ENCODE measurements at regions not wholly inside any gene's neighbourhood (a gene's known extent, or its start where the extent isn't known, plus 50 kb on each side); places are given as distances from the start of the nearest gene placed in this dataset.
"Not testable (repeated sequence)": the region's sequence is repeated elsewhere in the genome, so short reads cannot be mapped to it uniquely, and the experiment has no call there.

DNA sequence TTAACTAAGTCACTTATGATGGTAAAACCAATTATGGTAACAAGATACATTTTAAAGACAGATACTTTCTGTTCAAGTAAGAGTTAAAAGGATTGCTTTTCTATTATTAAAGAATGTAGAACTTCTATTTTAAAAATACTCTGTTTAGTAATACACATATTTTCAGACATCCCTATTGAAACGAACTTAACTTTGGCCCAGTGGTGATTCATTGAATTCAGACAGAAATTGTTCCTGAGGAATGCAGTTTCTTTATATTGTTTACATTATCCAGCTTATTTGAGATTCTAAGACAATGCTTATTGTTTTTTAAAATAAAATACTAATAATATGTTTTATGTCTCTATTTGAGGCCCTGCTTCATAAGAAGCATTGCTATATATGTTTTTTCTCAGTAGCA is 816.4 kb downstream of the SEMA5A start:
- H3K27me3 Mint-ChIP-seq: no peaks in the 10 kb centered on the region
- ChIA-PET POLR2A (no interaction called here), CTCF (no interaction called here)
- H3K9me3 Mint-ChIP-seq: peaks cover 8% of the 10 kb centered on the region
- H3K27ac Mint-ChIP-seq: no peak overlapping the region
- DNase-seq: no peak
- H3K4me1 Mint-ChIP-seq: no peaks in the 10 kb centered on the region
- H3K36me3 Mint-ChIP-seq (ENCODE audit: low read depth): no peaks in the 10 kb centered on the region
- H3K4me3 Mint-ChIP-seq: no peak overlapping the region

DNA sequence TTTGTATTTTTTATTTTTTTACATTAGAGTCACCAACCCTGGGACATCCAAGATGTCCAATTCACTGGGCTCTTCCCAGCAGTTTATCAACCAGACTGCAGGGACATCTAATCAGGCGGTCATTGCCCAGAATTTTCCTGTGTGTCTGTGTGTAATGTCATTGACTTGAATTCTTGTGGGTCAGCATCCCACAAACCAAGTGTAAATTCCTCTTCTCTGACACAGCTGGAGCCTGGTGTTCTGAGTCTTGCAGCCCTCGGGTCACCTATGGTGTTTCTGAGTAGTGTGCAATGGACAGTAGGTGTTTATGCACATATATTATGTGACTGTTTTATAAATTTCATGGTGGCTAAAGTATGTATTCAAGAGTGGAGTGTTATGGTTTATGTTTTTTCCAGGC is 815.7 kb downstream of the SEMA5A start:
- POLR2A ChIA-PET: no interaction called here
- H3K27ac Mint-ChIP-seq: no peak overlapping the region
- DNase-seq: no peak
- H3K4me3 Mint-ChIP-seq: no peak overlapping the region
- CTCF ChIA-PET: no interaction called here
- H3K36me3 Mint-ChIP-seq (ENCODE audit: low read depth): no peaks in the 10 kb centered on the region
- no peaks in the 10 kb centered on the region for H3K4me1 Mint-ChIP-seq
- H3K27me3 Mint-ChIP-seq: no peaks in the 10 kb centered on the region
- peaks cover 8% of the 10 kb centered on the region for H3K9me3 Mint-ChIP-seq

DNA sequence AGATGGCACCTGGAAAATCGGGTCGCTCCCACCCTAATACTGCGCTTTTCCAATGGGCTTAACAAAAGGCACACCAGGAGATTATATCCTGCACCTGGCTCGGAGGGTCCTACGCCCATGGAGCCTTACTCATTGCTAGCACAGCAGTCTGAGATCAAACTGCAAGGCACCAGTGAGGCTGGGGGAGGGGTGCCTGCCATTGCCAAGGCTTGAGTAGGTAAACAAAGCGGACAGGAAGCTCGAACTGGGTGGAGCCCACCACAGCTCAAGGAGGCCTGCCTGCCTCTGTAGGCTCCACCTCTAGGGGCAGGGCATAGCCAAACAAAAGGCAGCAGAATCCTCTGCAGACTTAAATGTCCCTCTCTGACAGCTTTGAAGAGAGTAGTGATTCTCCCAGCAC is 814.8 kb downstream of the SEMA5A start:
- H3K4me1 Mint-ChIP-seq; H3K36me3 Mint-ChIP-seq (ENCODE audit: low read depth); H3K27ac Mint-ChIP-seq; H3K4me3 Mint-ChIP-seq; DNase-seq; CTCF ChIA-PET; H3K9me3 Mint-ChIP-seq; H3K27me3 Mint-ChIP-seq; POLR2A ChIA-PET: not testable (repeated sequence)

DNA sequence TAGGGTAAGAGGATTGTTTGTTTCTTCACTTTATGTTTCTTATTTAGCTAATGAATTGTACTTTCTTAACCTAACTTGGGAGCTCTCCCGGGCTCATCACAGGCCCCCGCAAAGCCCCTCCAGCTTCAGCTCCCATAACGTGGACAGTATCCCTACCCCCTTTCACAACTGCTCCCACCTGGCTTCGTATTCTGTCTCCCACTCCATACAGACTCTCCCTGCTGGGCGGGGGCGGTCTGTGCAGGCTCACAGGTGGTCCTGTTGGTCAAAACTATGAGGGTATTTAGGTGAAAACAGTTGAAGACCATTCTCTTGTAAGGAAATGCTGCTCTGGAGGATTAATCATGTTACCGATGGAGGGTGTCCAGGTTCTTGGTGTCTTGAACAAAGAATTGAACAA is 805.3 kb downstream of the SEMA5A start:
- Mint-ChIP-seq H3K9me3 (peaks cover 11% of the 10 kb centered on the region), H3K4me3 (no peak overlapping the region), H3K27ac (no peak overlapping the region), H3K27me3 (no peaks in the 10 kb centered on the region), H3K36me3 (ENCODE audit: low read depth) (no peaks in the 10 kb centered on the region), H3K4me1 (no peaks in the 10 kb centered on the region)
- CTCF ChIA-PET: no interaction called here
- POLR2A ChIA-PET: no interaction called here
- no peak for DNase-seq

DNA sequence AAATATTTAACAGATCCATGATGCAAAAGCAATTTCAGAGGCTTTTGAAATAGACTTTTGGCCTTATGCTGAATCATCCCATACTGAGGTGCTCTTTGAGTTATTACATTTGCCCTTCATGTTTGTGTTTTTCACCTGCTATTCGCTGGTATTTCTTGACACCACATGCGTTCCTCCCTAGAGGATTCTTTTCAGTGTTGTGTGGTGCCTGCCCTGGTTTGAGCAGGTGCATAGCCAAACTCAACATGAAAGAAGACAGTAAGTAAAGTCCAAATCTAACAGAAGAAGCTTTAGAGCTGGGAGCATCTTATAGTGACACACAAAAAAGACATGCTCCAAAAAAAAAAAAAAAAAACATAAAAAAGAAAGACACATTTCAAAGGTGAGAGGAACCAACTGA is 796.3 kb downstream of the SEMA5A start:
- H3K36me3 Mint-ChIP-seq (ENCODE audit: low read depth): no peaks in the 10 kb centered on the region
- ChIA-PET CTCF (no interaction called here), POLR2A (no interaction called here)
- H3K27me3 Mint-ChIP-seq: no peaks in the 10 kb centered on the region
- peaks cover 6% of the 10 kb centered on the region for H3K9me3 Mint-ChIP-seq
- no peaks in the 10 kb centered on the region for H3K4me1 Mint-ChIP-seq
- H3K27ac Mint-ChIP-seq: no peak overlapping the region
- no peak overlapping the region for H3K4me3 Mint-ChIP-seq
- DNase-seq: no peak

DNA sequence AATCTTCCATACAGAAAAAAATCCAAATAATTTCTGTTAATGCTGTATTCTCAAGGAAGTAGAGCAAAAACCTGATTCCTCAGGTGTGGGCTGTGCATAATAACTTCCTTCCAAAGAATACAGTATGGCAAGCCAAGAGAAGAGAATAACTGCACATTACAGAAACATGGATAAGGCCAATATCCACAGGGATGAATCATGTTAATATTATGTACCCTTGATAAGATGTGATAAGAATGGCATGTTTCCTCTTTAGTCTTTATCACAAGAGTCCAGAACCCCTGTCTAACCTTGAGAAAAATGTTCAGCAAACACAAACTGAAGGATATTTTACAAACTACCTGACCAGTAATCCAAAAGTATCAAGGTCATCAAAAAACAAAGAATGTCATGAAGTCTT is 795.8 kb downstream of the SEMA5A start:
- ChIA-PET CTCF (no interaction called here), POLR2A (no interaction called here)
- Mint-ChIP-seq H3K27ac (no peak overlapping the region), H3K36me3 (ENCODE audit: low read depth) (no peaks in the 10 kb centered on the region), H3K4me1 (no peaks in the 10 kb centered on the region), H3K4me3 (no peak overlapping the region), H3K27me3 (no peaks in the 10 kb centered on the region), H3K9me3 (peaks cover 8% of the 10 kb centered on the region)
- no peak for DNase-seq

DNA sequence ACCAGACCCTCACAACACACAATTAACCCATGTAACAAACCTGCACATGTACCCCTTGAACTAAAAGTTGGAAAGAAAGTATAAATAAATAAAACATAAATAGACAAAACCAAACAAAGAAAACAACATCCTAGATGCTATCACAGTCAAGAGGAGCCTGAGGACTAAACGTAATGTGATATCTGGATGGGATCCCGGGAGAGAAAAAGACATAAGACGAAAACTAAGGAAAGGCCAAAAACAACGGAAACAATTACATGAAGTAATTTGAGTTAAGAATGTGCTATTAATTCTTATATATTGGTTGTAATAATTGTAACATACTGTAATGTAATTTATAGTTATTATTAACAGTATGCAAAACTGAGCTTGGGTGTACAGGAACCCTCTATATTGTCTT is 793.9 kb downstream of the SEMA5A start:
- no peaks in the 10 kb centered on the region for H3K36me3 Mint-ChIP-seq (ENCODE audit: low read depth)
- no peaks in the 10 kb centered on the region for H3K4me1 Mint-ChIP-seq
- CTCF ChIA-PET: no interaction called here
- H3K4me3 Mint-ChIP-seq: no peak overlapping the region
- H3K27me3 Mint-ChIP-seq: no peaks in the 10 kb centered on the region
- peaks cover 8% of the 10 kb centered on the region for H3K9me3 Mint-ChIP-seq
- POLR2A ChIA-PET: no interaction called here
- no peak for DNase-seq
- H3K27ac Mint-ChIP-seq: no peak overlapping the region

DNA sequence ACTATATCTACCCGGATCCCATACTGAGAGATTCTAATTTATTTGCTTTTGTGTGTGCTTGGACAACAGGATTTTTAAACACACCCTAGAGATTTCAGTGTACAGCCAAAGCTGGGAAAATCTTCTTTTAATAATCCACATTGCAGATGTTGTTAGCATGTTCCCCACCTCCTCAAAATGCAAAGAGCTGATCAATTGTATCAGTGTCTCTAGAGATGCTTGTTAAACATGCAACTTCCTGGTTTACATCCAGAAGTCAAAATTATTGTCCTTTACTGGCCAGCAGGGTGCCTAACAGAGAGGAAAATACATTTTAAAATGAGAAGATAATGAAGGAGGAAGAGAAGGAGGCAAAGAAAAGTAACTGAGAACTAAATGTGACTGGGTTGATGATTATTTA is 793.3 kb downstream of the SEMA5A start:
- H3K4me3 Mint-ChIP-seq: no peak overlapping the region
- no peak for DNase-seq
- POLR2A ChIA-PET: no interaction called here
- H3K4me1 Mint-ChIP-seq: no peaks in the 10 kb centered on the region
- H3K27me3 Mint-ChIP-seq: no peaks in the 10 kb centered on the region
- no peaks in the 10 kb centered on the region for H3K36me3 Mint-ChIP-seq (ENCODE audit: low read depth)
- CTCF ChIA-PET: no interaction called here
- no peak overlapping the region for H3K27ac Mint-ChIP-seq
- H3K9me3 Mint-ChIP-seq: peaks cover 8% of the 10 kb centered on the region

DNA sequence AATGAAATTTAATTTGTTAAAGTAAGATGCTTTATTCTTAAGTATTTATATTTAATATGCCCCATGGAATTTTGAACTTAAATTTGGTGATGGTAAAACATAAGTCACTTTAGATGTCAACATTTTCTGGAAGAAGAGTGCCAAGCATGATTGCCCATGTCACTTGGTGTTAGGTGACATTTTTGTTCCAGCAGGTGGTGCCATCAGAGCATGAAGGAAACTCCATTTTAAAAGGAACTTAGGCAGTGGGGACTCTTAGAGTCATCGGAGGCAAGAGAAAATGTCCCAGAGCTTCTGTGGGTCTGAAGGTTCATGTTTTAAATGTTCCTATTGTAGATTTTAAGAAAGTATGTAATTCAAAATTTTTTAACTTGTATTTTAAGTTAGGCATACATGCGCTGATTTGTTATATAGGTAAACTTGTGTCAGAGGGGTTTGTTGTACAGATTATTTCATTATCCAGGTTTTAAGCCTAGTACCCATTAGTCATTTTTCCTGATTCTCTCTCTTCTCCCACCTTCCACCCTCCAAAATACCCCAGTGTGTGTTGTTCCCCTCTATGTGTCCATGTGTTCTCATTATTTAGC is 789.3 kb downstream of the SEMA5A start:
- H3K27me3 Mint-ChIP-seq: no peaks in the 10 kb centered on the region
- CTCF ChIA-PET: no interaction called here
- no peaks in the 10 kb centered on the region for H3K4me1 Mint-ChIP-seq
- H3K36me3 Mint-ChIP-seq (ENCODE audit: low read depth): no peaks in the 10 kb centered on the region
- POLR2A ChIA-PET: no interaction called here
- DNase-seq: no peak
- no peak overlapping the region for H3K27ac Mint-ChIP-seq
- H3K9me3 Mint-ChIP-seq: peaks cover 24% of the 10 kb centered on the region
- H3K4me3 Mint-ChIP-seq: no peak overlapping the region

DNA sequence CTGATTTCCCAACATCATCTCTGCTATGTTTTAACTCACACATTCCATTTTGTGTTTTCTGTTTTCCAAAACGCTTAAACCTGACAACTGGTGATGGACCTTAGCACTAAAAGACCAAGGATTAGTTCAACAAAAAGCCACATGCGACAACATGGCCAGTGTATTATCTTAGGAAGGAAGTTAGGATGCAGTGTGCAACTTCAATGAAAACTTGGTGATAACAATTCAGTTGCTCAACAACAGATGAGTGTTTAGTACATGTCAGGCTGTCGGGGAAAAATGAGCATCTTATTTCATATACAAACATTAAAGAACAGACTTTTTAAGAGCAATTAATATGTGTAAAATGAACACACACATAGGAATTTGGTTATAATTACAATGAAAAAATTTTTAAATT is 780.0 kb downstream of the SEMA5A start:
- H3K27ac Mint-ChIP-seq: no peak overlapping the region
- no peaks in the 10 kb centered on the region for H3K36me3 Mint-ChIP-seq (ENCODE audit: low read depth)
- ChIA-PET CTCF (no interaction called here), POLR2A (no interaction called here)
- DNase-seq: no peak
- peaks cover 7% of the 10 kb centered on the region for H3K9me3 Mint-ChIP-seq
- H3K4me1 Mint-ChIP-seq: no peaks in the 10 kb centered on the region
- no peak overlapping the region for H3K4me3 Mint-ChIP-seq
- H3K27me3 Mint-ChIP-seq: no peaks in the 10 kb centered on the region

DNA sequence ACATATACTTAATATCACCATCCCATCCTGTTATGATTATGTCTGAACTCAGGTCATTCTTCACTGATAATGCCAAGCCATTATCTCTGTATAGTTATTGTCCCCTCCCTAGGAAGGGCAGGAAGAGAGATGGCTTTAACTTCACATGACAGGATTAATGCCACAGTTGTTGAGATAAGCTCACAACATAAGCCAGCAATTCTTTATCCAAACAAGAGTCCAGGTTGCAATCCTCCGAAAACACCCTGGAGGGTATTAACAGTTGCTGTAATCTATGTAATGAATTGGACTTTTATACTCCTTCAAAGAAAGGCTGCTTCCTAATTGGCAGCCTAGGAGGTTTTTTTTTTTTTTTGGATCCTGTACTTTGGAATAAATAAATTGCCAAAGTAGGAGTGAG is 779.4 kb downstream of the SEMA5A start:
- H3K4me1 Mint-ChIP-seq: no peaks in the 10 kb centered on the region
- H3K27me3 Mint-ChIP-seq: no peaks in the 10 kb centered on the region
- H3K36me3 Mint-ChIP-seq (ENCODE audit: low read depth): no peaks in the 10 kb centered on the region
- ChIA-PET POLR2A (no interaction called here), CTCF (no interaction called here)
- H3K27ac Mint-ChIP-seq: no peak overlapping the region
- no peak overlapping the region for H3K4me3 Mint-ChIP-seq
- DNase-seq: no peak
- peaks cover 5% of the 10 kb centered on the region for H3K9me3 Mint-ChIP-seq

DNA sequence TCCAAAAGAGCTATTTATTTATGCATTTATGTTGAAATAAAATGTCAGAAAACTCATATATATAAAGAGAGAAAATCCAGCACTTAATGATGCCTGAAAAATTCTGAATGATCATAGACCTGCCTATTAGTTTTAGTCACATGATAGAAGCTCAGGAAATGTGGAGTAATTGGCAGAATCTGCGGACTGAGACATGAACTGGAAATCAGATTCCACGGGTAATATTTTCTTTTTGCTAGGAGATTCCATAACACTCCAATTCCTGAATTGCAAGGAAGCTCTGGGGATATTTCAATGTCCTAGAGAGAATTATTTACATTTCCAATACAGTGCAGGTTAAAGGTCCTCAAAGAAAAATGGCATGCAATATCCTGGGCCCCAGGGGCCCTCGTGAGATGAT is 778.8 kb downstream of the SEMA5A start:
- H3K9me3 Mint-ChIP-seq: peaks cover 5% of the 10 kb centered on the region
- ChIA-PET CTCF (no interaction called here), POLR2A (no interaction called here)
- no peak overlapping the region for H3K4me3 Mint-ChIP-seq
- H3K36me3 Mint-ChIP-seq (ENCODE audit: low read depth): no peaks in the 10 kb centered on the region
- DNase-seq: no peak
- no peaks in the 10 kb centered on the region for H3K27me3 Mint-ChIP-seq
- H3K4me1 Mint-ChIP-seq: no peaks in the 10 kb centered on the region
- H3K27ac Mint-ChIP-seq: no peak overlapping the region

DNA sequence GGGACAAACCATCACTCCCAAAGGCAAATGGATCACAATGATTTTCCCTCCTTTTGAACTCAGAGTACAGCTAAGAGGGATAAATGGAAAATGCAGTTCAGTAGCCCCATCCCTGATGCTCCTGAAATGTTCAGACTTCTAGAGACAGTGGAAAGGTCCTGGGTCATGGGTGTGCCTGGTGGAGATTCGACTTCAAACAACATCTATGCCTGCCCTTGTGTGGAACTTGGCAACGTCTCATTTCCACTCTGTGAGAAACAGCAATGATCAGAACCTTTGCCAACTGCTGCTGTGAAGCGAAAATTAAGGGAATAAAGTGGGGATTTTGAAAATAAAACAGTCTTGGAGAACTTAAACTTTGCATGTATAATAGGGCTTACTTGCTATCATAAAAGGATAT is 778.1 kb downstream of the SEMA5A start:
- Mint-ChIP-seq H3K27me3 (no peaks in the 10 kb centered on the region), H3K27ac (no peak overlapping the region), H3K36me3 (ENCODE audit: low read depth) (no peaks in the 10 kb centered on the region), H3K9me3 (peaks cover 1% of the 10 kb centered on the region), H3K4me1 (no peaks in the 10 kb centered on the region), H3K4me3 (no peak overlapping the region)
- DNase-seq: no peak
- CTCF ChIA-PET: no interaction called here
- POLR2A ChIA-PET: no interaction called here

DNA sequence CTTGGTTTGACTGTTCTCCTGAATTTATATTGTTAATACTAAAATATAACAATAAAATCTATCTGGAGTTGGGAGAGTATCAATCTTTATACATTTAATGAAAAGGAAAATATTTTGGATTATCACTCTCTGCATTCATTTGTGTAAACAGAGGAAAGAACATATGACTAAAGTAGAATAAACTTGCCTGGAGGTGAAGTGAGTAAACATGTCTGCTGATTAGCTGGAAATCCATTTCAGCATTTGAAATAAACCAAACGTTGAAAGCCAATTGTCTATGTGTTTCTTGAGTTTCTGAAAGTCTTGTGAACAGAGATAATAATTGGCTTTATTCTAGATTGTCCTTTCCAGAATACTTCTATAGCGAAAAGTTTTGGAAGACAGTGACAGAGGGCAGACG is 776.2 kb downstream of the SEMA5A start:
- no peak overlapping the region for H3K27ac Mint-ChIP-seq
- CTCF ChIA-PET: no interaction called here
- no peaks in the 10 kb centered on the region for H3K4me1 Mint-ChIP-seq
- H3K36me3 Mint-ChIP-seq (ENCODE audit: low read depth): no peaks in the 10 kb centered on the region
- H3K27me3 Mint-ChIP-seq: no peaks in the 10 kb centered on the region
- H3K9me3 Mint-ChIP-seq: peaks cover 4% of the 10 kb centered on the region
- POLR2A ChIA-PET: no interaction called here
- no peak overlapping the region for H3K4me3 Mint-ChIP-seq
- DNase-seq: no peak

DNA sequence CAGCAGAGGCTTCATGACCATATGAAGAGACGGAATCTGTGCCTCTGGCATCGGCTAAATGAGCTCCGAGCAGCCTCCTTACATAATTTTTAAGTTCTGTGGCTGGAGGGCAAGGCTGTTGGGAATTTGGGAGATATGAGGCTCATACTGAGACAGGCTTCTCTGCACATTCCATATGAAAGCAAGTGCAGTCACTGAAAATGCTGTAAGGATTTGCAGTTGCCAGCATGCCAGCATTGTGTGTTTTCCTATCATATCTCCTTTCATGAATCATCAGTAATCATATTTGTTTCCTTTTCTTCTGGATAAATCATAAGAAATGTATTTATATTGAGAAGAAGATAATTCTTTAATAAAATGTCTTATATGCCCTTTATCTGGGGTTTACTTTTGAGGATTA is 775.4 kb downstream of the SEMA5A start:
- ChIA-PET CTCF (no interaction called here), POLR2A (no interaction called here)
- H3K36me3 Mint-ChIP-seq (ENCODE audit: low read depth): no peaks in the 10 kb centered on the region
- no peak for DNase-seq
- peaks cover 4% of the 10 kb centered on the region for H3K9me3 Mint-ChIP-seq
- no peak overlapping the region for H3K27ac Mint-ChIP-seq
- H3K27me3 Mint-ChIP-seq: no peaks in the 10 kb centered on the region
- H3K4me3 Mint-ChIP-seq: no peak overlapping the region
- no peaks in the 10 kb centered on the region for H3K4me1 Mint-ChIP-seq

Data from activated CD4-positive, alpha-beta memory T cell treated with anti-CD3 and anti-CD28 coated beads, Interleukin-2, amount 10 ng/mL, durations not matched to agents 7 days and 5 days (primary cell).